ENCODE measurements at regions not wholly inside any gene's neighbourhood (a gene's known extent, or its start where the extent isn't known, plus 50 kb on each side); places are given as distances from the start of the nearest gene placed in this dataset.

- no peak for TF ChIP-seq CTCF (IDR thresholded peaks at IDR 0.05; ENCODE audit: unreplicated experiment in 3 of 3)
- no peak overlapping the region for H3K27ac Mint-ChIP-seq
- no peaks in the 10 kb centered on the region for H3K36me3 Mint-ChIP-seq (ENCODE audit: low read depth)
- H3K27me3 Mint-ChIP-seq (ENCODE audit: low read depth), result no peaks in the 10 kb centered on the region
- H3K4me3 Mint-ChIP-seq, result no peak overlapping the region
- no peaks in the 10 kb centered on the region for H3K4me1 Mint-ChIP-seq
- no peaks in the 10 kb centered on the region for H3K9me3 Mint-ChIP-seq
These were observed 1411.4 kb downstream of the NCAM2 start for GRCh38 chr21:22409571-22409970.

- Mint-ChIP-seq H3K4me3 (no peak overlapping the region), H3K27me3 (ENCODE audit: low read depth) (no peaks in the 10 kb centered on the region), H3K27ac (no peak overlapping the region), H3K36me3 (ENCODE audit: low read depth) (no peaks in the 10 kb centered on the region), H3K4me1 (no peaks in the 10 kb centered on the region), H3K9me3 (no peaks in the 10 kb centered on the region)
- no peak for TF ChIP-seq CTCF (IDR thresholded peaks at IDR 0.05; ENCODE audit: unreplicated experiment in 3 of 3)
These were observed 1418.3 kb downstream of the NCAM2 start for GRCh38 chr21:22416555-22416954.

- no peak overlapping the region for H3K27ac Mint-ChIP-seq
These were observed 1423.4 kb downstream of the NCAM2 start for GRCh38 chr21:22421416-22422180.

GRCh38 chr21:22438428-22439086, 1440.3 kb downstream of the NCAM2 start:
- H3K27me3 Mint-ChIP-seq (ENCODE audit: low read depth), result no peaks in the 10 kb centered on the region
- H3K9me3 Mint-ChIP-seq, result no peaks in the 10 kb centered on the region
- no peak for TF ChIP-seq CTCF (IDR thresholded peaks at IDR 0.05; ENCODE audit: unreplicated experiment in 3 of 3)
- H3K4me1 Mint-ChIP-seq, result no peaks in the 10 kb centered on the region
- H3K27ac Mint-ChIP-seq, result no peak overlapping the region
- no peak overlapping the region for H3K4me3 Mint-ChIP-seq
- H3K36me3 Mint-ChIP-seq (ENCODE audit: low read depth), result no peaks in the 10 kb centered on the region

More at GRCh38 chr21:22421416-22422180, 1423.4 kb downstream of the NCAM2 start:
- TF ChIP-seq CTCF (IDR thresholded peaks at IDR 0.05; ENCODE audit: unreplicated experiment in 3 of 3), result no peak
- H3K4me3 Mint-ChIP-seq, result no peak overlapping the region
- H3K4me1 Mint-ChIP-seq, result no peaks in the 10 kb centered on the region
- H3K36me3 Mint-ChIP-seq (ENCODE audit: low read depth), result no peaks in the 10 kb centered on the region
- H3K27me3 Mint-ChIP-seq (ENCODE audit: low read depth), result no peaks in the 10 kb centered on the region
- H3K9me3 Mint-ChIP-seq, result no peaks in the 10 kb centered on the region

GRCh38 chr21:22444990-22445389, 1446.8 kb downstream of the NCAM2 start:
- Mint-ChIP-seq H3K9me3 (no peaks in the 10 kb centered on the region), H3K27ac (no peak overlapping the region), H3K4me3 (no peak overlapping the region), H3K27me3 (ENCODE audit: low read depth) (no peaks in the 10 kb centered on the region), H3K4me1 (no peaks in the 10 kb centered on the region), H3K36me3 (ENCODE audit: low read depth) (no peaks in the 10 kb centered on the region)
- TF ChIP-seq CTCF (IDR thresholded peaks at IDR 0.05; ENCODE audit: unreplicated experiment in 3 of 3), result no peak
